Omental fat pad (tissue), 3 donors: ENCODE measurements at regions not wholly inside any gene's neighbourhood (a gene's known extent, or its start where the extent isn't known, plus 50 kb on each side); places are given as distances from the start of the nearest gene placed in this dataset.
"Not testable (repeated sequence)": the region's sequence is repeated elsewhere in the genome, so short reads cannot be mapped to it uniquely, and the experiment has no call there.

Source experiments
- ATAC-seq: fragments of 150-250 bp; one replicate; pipeline ENCODE4 v1.9.1; 2016; ENCODE audit warnings: mild to moderate bottlenecking, moderate library complexity; ENCODE audit not compliant: low FRiP score
- DNase-seq: peaks from one replicate; pipeline ENCODE4 v3.0.0-alpha.2; 2019; ENCODE audit warnings: low spot score
- TF ChIP-seq, protein P1 (sequence below), 3 donors: fragments of 450-650 bp; IDR thresholded peaks; one replicate each; pipeline ENCODE4 v1.5.1; 2016 to 2017; ENCODE audit warnings: antibody characterized with exemption in 3 of 3, mild to moderate bottlenecking in 3 of 3, moderate library complexity in 2 of 3

DNA sequence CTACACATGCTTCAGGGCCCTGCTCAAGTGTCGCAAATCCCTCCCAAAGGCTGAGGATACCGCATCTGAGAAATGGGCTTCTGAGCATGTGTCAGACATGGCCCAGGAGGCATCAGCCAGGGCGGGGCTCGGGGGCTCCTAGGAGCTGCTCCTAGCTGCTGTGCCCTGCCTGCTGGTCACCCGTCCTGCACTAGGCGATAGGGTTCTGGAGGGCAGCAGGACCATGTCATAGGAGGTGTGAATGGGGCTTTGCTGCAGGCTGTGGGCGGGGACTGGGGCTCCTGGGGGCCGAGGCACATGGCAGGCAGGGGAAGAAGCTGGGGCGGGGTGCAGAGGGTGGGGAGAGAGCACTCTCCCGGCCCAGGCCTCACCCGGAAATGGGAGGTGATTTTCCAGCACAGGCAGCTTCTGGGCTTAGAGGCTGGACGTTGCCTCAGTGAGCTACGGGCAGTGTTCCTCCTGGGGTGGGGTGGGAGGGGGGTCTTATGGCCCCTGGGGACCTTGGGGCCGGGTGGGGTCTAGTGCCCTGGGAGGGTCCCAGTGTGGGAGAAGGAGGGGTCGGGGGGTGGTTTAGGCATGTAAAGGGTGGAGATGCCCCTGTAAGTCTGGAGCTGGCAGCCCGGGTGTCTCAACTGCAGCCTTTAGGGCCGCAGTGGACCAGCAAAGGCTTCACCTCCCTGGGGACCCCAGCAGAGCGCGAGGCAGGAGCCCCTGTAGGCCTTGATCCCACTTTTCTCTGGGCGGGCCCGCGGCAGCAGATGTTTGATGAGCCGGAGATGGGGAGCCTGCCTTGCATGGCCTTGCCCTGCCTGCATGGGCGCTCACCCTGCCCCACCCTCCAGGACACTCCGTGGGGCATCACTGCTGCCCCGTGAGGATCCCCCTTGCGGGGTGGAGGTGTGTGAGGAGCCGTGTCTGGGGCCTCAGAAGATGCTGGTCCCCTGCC, 98.6 kb upstream of the LRPAP1 start:
- ATAC-seq (no peak), DNase-seq (no peak)
- TF ChIP-seq, protein P1, sequence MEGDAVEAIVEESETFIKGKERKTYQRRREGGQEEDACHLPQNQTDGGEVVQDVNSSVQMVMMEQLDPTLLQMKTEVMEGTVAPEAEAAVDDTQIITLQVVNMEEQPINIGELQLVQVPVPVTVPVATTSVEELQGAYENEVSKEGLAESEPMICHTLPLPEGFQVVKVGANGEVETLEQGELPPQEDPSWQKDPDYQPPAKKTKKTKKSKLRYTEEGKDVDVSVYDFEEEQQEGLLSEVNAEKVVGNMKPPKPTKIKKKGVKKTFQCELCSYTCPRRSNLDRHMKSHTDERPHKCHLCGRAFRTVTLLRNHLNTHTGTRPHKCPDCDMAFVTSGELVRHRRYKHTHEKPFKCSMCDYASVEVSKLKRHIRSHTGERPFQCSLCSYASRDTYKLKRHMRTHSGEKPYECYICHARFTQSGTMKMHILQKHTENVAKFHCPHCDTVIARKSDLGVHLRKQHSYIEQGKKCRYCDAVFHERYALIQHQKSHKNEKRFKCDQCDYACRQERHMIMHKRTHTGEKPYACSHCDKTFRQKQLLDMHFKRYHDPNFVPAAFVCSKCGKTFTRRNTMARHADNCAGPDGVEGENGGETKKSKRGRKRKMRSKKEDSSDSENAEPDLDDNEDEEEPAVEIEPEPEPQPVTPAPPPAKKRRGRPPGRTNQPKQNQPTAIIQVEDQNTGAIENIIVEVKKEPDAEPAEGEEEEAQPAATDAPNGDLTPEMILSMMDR (IDR thresholded peaks at IDR 0.05), result no peak

DNA sequence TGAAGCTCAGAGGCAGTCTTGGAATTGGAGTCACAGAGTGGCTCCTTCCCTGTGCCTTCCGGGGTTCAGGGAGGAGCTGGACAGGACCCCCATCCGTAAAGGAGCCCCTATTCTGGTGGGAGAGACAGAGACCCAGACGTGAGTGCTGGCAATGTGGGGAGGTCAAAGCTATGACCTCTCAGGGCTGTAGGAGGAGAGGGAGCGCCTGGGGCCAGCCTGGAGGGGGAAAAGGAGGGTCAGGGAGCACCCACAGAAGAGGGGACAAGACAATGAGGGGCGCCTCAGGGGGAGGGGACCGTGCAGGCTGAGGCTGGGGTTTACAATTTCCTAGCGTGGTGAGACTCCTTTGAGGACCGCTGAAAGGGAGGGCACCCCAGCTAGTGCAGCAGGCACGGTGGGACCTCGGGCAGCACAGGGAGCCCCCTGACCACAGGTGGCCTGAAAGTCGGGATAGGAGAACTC, 97.9 kb upstream of the LRPAP1 start:
- no peak for ATAC-seq
- TF ChIP-seq, protein P1 (IDR thresholded peaks at IDR 0.05), result no peak
- no peak for DNase-seq

DNA sequence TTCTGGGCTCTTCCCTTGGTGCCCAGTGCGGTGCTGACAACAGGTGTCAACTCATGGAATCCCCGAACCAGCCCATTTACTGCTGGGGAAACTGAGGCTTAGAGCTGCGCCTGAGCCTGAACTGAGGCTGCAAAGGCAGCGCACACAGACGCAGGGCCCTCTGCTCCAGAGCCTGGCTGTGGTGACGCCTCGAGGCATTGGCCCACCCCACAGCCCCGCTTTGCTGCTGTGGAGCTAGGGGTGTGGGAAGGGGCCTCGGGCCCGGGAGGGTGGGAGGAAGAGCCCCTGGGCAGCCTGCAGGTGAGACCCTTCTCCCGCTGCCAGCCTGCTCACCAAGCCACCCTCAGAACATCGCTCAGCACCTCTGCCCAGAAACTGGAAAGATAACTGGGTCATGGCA, 97.4 kb upstream of the LRPAP1 start:
- TF ChIP-seq, protein P1 (IDR thresholded peaks at IDR 0.05), result no peak
- DNase-seq (no peak), ATAC-seq (no peak)

DNA sequence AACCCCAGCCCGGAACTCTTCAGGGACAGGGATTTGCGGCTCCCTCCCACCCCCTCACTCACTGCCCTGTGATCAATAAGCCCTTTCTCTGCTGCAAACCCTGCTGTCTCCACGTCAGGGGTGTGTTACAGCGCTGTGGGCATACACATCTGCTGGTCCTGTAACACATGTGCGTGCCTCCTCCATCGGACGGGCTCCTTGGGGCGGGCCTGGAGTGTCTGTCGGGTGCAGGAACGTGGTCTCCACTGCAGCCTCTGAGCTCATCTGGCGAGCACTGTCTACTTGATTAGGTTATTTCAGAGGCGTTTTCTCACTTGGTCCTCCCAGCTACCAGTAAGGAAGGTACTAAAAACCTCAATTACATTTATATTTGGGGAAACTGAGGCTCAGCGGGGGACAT, 97.0 kb upstream of the LRPAP1 start:
- DNase-seq, ATAC-seq: not testable (repeated sequence)

DNA sequence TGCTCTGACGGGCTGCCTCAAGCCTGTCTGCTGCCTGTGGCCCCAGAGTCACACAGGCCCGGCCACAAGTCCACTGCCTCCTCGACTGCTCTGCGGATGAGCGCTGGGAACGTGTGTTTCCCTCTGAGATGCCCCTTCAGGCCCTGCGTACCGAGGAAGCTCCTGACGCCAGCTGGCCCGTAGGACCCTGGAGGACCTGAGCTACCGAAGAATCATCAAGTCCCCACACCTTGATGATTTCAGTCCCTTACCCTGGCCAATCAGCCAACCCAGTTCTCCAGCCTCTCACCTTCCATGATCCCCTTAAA, 96.6 kb upstream of the LRPAP1 start:
- DNase-seq (no peak), ATAC-seq (no peak)
- TF ChIP-seq, protein P1 (IDR thresholded peaks at IDR 0.05), result no peak

DNA sequence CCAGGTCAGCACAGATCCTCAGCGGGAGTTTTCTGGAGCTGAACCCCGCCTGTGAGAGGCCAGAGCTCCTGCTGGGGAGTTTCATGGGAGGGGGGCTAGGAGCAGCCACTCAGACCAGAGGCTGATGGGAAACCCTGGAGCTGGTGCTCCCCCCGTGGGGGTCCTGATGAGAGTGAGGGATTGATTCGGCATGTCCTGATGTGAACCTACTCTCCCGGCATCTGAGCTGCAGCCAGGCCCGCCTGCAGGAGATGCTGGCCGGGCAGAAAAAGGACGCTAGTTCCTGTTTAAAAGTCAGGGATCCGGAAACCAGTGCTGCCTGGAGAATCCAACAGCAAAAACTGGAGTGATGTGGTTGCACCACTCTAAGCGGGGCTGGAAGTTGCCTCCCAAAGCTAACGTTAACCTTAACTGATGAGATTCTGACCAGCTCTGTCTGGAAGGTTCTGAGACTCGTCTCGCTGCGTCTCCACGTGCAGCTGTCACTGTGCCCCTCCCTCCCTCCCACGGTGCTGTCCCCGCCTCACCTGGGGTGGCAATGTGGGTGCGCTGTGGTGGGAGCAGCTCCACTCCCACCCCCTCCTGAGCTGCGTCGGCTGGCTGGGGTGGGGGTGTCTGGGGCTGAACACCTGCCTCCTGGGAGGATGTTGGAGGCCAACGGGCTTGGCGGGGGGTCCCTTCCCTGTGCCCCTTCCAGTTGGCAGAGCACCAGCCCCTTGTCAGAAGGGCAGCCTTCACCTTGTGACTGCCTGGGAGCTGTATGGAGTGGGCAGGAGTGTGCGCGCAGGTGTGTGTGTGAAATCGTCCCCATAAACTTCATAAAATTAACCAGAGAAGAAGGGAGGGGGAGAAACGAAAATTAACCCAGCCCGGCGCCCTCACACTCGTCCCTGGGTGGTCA, 96.0 kb upstream of the LRPAP1 start:
- not testable (repeated sequence) for DNase-seq, ATAC-seq

DNA sequence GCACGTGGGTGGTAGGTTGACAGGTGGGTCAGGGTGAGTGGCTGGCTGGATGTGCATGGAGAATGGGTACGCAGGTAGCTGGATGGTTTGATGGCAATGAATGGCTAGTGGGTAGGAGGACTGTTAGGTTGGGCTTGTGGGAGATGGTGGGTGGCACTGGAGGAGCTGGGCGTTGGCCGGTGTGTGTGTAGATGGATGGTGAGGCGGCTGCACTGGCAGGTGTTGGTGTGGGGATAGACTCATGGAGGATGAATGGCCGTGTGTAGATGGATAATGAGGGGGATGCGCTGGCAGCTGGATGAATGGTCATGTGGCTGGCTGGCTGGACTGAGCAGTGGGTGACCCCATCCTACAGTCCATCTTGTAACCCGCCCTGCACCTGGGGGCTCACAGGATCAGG, 95.2 kb upstream of the LRPAP1 start:
- DNase-seq, ATAC-seq: not testable (repeated sequence)

DNA sequence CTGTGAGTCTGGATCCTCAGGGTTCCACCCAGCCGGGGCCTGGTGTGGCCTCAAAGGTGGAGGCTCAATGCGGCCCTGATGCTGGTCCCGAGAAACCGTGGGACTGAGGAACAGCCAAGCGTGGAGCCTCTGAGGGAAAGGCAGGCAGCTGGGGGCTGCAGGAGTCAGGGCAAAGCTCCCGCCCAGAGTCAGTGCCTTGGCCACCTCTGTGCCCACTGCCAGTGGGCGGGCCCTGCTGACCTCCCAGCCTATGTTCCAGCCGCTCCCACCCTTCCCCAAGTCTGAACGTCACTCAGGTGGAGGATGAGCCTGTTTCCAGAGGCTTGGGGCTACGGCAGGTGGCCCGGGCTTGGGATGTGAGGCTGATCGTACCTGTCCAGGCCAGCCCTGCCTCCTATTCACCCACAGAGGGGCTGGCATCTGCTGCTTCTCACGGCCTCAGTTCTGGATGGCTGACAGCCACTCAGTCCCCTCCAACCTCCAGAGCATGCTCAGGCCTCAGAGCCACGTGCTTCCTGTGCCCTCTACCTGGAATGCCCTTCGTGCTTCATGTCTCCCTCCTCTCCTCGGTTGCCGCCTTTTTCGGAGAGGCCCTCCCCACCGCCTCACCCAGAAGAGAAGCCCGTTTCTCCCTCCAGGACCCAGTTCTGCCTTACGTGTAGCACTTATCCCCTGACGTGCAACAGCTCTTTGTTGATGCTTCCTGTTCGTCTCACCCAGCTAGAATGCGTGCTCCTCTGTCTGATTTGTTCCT, 94.1 kb upstream of the LRPAP1 start:
- DNase-seq, ATAC-seq: not testable (repeated sequence)

DNA sequence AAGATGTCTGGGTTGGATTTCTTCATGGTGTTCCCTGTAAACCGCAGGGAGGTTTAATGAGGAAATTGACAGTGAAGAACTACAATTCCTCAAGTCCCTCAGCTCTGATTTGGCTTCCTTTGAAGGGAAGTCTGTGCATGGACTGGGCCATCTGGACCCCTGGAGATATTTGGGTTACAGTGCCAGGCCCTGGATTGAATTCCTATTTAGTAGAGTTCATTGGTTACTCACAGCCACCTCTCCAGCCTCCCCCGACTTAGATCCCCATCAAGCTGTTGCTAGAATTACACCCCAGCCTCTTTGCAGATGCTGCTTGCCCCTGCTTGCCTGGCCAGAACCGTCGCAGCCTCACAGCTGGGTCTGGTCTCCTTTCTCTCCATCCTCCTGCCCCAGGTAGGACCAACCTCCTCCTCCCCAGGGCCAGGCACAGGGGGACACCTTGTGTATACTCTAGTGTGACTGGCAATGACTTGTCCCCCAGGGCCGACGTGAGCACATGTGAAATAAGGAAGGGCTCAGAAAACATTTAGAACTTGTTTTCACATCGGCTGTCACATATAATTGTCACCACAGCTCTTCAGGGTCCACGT, 93.2 kb upstream of the LRPAP1 start:
- ATAC-seq, DNase-seq: not testable (repeated sequence)

DNA sequence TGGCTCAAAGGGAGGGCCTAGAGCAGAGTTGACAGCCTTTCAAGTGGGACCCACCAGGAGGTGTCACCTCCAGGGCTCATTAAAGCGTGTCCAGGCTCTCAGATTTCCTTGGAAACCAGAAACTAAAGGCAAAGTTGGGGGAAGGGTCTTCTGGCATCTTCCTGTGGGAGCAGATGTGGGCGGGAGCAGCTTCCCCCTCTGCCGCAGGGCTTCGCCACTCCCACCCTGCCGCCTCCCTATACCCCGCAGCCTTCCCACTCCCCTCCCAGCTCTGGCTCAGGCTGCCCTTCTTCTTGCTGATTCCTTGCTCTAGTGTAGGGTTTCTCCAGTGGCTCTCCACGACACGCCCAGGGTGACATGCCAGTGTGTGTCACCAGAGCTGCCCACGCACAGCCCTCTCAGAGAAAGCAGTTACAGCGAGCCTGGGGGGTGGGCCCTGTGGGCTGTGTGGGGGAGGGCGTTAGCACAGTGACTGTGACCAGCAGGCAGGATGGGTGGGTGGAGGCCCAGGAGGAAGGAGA, 91.6 kb upstream of the LRPAP1 start:
- ATAC-seq, DNase-seq: not testable (repeated sequence)
